ENCODE measurements at regions not wholly inside any gene's neighbourhood (a gene's known extent, or its start where the extent isn't known, plus 50 kb on each side); places are given as distances from the start of the nearest gene placed in this dataset.

DNA sequence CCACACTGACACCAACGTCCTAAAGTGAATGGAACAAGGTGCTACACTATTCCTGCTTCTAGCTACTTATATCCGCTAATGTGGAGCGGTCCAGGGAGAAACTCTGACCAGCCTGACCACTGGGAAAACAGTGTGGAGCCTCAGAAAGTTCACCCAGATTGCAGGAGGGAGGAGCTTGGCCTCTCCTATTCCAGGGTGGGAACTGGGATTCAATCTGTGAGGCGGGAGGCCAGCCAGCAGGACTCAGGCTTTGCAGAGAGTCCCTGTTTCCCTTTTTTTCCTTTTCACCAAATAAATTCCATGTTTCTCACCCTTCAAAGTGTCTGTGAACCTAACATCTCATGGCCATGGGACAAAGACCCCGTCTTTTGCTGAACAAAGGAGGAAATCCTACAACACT is 86.4 kb upstream of the SEMA3C start:
- TF ChIP-seq, protein P1, sequence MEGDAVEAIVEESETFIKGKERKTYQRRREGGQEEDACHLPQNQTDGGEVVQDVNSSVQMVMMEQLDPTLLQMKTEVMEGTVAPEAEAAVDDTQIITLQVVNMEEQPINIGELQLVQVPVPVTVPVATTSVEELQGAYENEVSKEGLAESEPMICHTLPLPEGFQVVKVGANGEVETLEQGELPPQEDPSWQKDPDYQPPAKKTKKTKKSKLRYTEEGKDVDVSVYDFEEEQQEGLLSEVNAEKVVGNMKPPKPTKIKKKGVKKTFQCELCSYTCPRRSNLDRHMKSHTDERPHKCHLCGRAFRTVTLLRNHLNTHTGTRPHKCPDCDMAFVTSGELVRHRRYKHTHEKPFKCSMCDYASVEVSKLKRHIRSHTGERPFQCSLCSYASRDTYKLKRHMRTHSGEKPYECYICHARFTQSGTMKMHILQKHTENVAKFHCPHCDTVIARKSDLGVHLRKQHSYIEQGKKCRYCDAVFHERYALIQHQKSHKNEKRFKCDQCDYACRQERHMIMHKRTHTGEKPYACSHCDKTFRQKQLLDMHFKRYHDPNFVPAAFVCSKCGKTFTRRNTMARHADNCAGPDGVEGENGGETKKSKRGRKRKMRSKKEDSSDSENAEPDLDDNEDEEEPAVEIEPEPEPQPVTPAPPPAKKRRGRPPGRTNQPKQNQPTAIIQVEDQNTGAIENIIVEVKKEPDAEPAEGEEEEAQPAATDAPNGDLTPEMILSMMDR (IDR thresholded peaks at IDR 0.05): no peak
- no peak for TF ChIP-seq POLR2A (IDR thresholded peaks at IDR 0.05)
